SK-N-MC (cell line): ENCODE measurements at regions not wholly inside any gene's neighbourhood (a gene's known extent, or its start where the extent isn't known, plus 50 kb on each side); places are given as distances from the start of the nearest gene placed in this dataset.

Experiments used
- EZH2 ChIP-seq: fragments of 200-600 bp; sonication (generic); IDR thresholded peaks from one replicate; pipeline ENCODE4 v1.6.1; 2017; ENCODE audit warnings: antibody characterized with exemption
- FOXP2 ChIP-seq: optimal IDR thresholded peaks from 2 replicates; pipeline ENCODE3; 2011; ENCODE audit warnings: mild to moderate bottlenecking, moderate library complexity; ENCODE audit not compliant: insufficient read depth; ENCODE audit errors: extremely low read length, control extremely low read depth
- POLR2AphosphoS5 ChIP-seq: IDR thresholded peaks from 2 replicates; pipeline ENCODE4 v1.6.1; 2012; ENCODE audit warnings: mild to moderate bottlenecking, low read depth, low read length, borderline replicate concordance

DNA sequence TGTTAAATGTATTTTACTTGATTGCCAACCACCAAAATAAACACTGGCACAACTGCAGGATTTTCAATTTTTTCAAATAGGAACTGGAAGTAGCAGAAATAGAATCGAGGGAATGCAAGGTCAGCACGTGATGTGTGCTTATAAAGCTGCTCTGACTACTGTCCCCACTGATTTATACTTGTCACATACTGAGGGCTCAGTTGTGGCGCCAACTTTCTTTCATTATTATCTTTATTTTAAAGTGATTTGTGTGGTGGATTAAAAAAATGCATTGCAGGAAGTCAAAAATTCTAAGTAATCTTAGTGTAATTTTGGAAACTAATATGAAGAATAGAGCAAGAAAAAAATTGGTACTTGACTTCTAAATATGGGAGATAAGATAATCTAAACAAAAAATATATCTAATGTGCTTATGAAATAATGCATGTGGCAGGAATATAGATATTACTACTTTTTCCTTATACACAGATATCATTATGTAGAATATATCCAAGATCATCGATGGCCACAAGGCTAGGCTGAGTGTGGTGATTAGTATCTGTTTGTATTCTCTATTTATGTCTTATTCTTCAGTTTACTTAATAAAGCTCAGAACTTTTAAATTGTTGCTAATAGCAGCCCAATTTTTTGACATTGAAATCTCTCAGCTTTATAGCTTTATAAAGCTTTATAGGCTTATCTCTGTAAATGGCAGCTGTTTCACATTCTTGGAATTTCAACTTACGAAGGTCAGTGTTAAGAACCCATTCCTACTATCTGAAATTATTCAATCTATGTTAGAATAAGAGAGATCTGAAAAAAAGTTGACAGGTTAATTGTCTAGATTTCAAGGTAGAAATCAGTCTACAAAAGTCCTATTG is 404.5 kb upstream of the ADAMTS5 start:
- TF ChIP-seq POLR2AphosphoS5: no peak
- TF ChIP-seq EZH2: no peak
- no peak for TF ChIP-seq FOXP2
